HCT116 (cell line): ENCODE measurements at regions not wholly inside any gene's neighbourhood (a gene's known extent, or its start where the extent isn't known, plus 50 kb on each side); places are given as distances from the start of the nearest gene placed in this dataset.

ENCODE experiments used
- ATAC-seq: fragments of 200-7000 bp; cut with Tn5 transposase; 2 replicates; pipeline ENCODE4 v1.9.1; 2020; ENCODE audit warnings: mild to moderate bottlenecking, moderate library complexity
- BruUV-seq: library from RNA; stranded (reverse); fragments of 400-500 nt; replicated peaks from 2 replicates; lab custom pipeline; 2021; lab: Mats Ljungman, UMichigan
- CTCF ChIA-PET: fragments of 300-600 bp; sonication (Branson Sonifier 250); formaldehyde crosslinking; loops from one replicate; lab custom pipeline; 2021; ENCODE audit warnings: antibody characterized with exemption; lab: Charles Lee
- POLR2A ChIA-PET: fragments of 300-600, 350-600 bp; sonication (Branson Sonifier 250); formaldehyde crosslinking; loops from one replicate; lab custom pipeline; 2021; ENCODE audit warnings: antibody characterized with exemption; lab: Charles Lee
- RAD21 ChIA-PET, 2 experiments: fragments of 300-600 bp; sonication (Branson Sonifier 250); formaldehyde crosslinking; loops; one replicate each; lab custom pipeline; 2023; ENCODE audit warnings: low total read pairs in 2 of 2; ENCODE audit not compliant: uncharacterized antibody in 2 of 2, unreplicated experiment in 2 of 2, low non-redundant PET in 1 of 2; lab: Charles Lee
- DNase-seq: peaks from one replicate; pipeline ENCODE4 v3.0.0-alpha.2; 2010; ENCODE audit warnings: low read depth, low spot score
- H2AFZ ChIP-seq: fragments of 200-600 bp; shearing (Covaris generic), sonication (generic); 2 replicates; pipeline ENCODE4 v1.6.1; 2017; ENCODE audit warnings: low read depth, mixed run types, mixed read lengths, antibody characterized with exemption, low read length; ENCODE audit not compliant: poor library complexity, severe bottlenecking
- H3K27ac ChIP-seq: 2 replicates; pipeline ENCODE4 v1.5.1; 2012; ENCODE audit warnings: low read depth, low read length
- H3K27me3 ChIP-seq: fragments of 200-600 bp; sonication (generic); 2 replicates; pipeline ENCODE4 v1.6.1; 2016; ENCODE audit warnings: mixed run types, low read length, mixed read lengths; ENCODE audit not compliant: insufficient read depth
- H3K36me3 ChIP-seq, 2 experiments: fragments of 200-500 bp in 1 of 2; fragments of 200-600 bp in 1 of 2; sonication (Bioruptor generic) in 1 of 2; sonication (generic) in 1 of 2; 2 replicates each; pipeline versions ENCODE4 v1.5.1 to v1.6.1; 2014 to 2016; ENCODE audit warnings: low read length in 2 of 2, inconsistent platforms in 1 of 2, mixed read lengths in 1 of 2, mixed run types in 1 of 2; ENCODE audit not compliant: insufficient read depth in 2 of 2, control insufficient read depth in 1 of 2
- H3K4me1 ChIP-seq, 2 experiments: fragments of 200-600 bp in 1 of 2; sonication (generic) in 1 of 2; 2 replicates each; pipeline versions ENCODE4 v1.5.1 to v1.6.1; 2012 to 2017; ENCODE audit warnings: low read length in 2 of 2, inconsistent platforms in 1 of 2, mild to moderate bottlenecking in 1 of 2, mixed read lengths in 1 of 2, mixed run types in 1 of 2, moderate library complexity in 1 of 2; ENCODE audit not compliant: insufficient read depth in 2 of 2, control insufficient read depth in 1 of 2
- H3K4me2 ChIP-seq: fragments of 200-600 bp; sonication (generic); 2 replicates; pipeline ENCODE4 v1.6.1; 2017; ENCODE audit warnings: mixed run types, low read length, mixed read lengths
- H3K4me3 ChIP-seq, 2 experiments: fragments of 200-600 bp in 1 of 2; sonication (generic) in 1 of 2; replicated peaks in 1 of 2; 2 replicates each; pipeline ENCODE4 v1.5.1; 2011 to 2016; ENCODE audit warnings: low read length in 2 of 2, control low read depth in 1 of 2, low read depth in 1 of 2, mild to moderate bottlenecking in 1 of 2, mixed read lengths in 1 of 2, mixed run types in 1 of 2
- H3K79me2 ChIP-seq: fragments of 200-600 bp; sonication (generic); 2 replicates; pipeline ENCODE4 v1.6.1; 2017; ENCODE audit warnings: mild to moderate bottlenecking, mixed run types, low read length, moderate library complexity, mixed read lengths; ENCODE audit not compliant: insufficient read depth
- H3K9ac ChIP-seq: fragments of 200-600 bp; sonication (generic); 2 replicates; pipeline ENCODE4 v1.6.1; 2016; ENCODE audit warnings: low read length, mixed read lengths
- H3K9me2 ChIP-seq: fragments of 200-600 bp; sonication (generic), shearing (Covaris generic); 2 replicates; pipeline ENCODE4 v1.6.1; 2017; ENCODE audit warnings: mixed run types, mild to moderate bottlenecking, moderate library complexity; ENCODE audit not compliant: insufficient read depth
- H3K9me3 ChIP-seq, 2 experiments: fragments of 200-500 bp in 1 of 2; fragments of 200-600 bp in 1 of 2; sonication (Bioruptor generic) in 1 of 2; sonication (generic) in 1 of 2; 2 replicates each; pipeline ENCODE4 v1.6.1; 2014 to 2017; ENCODE audit warnings: low read length in 2 of 2, mixed read lengths in 2 of 2, inconsistent platforms in 1 of 2, low read depth in 1 of 2, mild to moderate bottlenecking in 1 of 2, mixed run types in 1 of 2, moderate library complexity in 1 of 2; ENCODE audit not compliant: control insufficient read depth in 1 of 2, insufficient read depth in 1 of 2
- H4K20me1 ChIP-seq: fragments of 200-600 bp; sonication (generic), shearing (Covaris generic); 2 replicates; pipeline ENCODE4 v1.6.1; 2017; ENCODE audit warnings: mixed run types, mild to moderate bottlenecking, moderate library complexity; ENCODE audit not compliant: insufficient read depth
- ATF3 ChIP-seq: IDR thresholded peaks from 2 replicates; pipeline ENCODE4 v1.6.1; 2012
- CBX3 ChIP-seq: IDR thresholded peaks from 2 replicates; pipeline ENCODE4 v1.6.1; 2012; ENCODE audit warnings: low read depth
- CEBPB ChIP-seq: IDR thresholded peaks from 2 replicates; pipeline ENCODE4 v1.6.1; 2012; ENCODE audit warnings: low read depth
- EGR1 ChIP-seq: IDR thresholded peaks from 2 replicates; pipeline ENCODE4 v1.6.1; 2012; ENCODE audit warnings: low read depth
- ELF1 ChIP-seq: IDR thresholded peaks from 2 replicates; pipeline ENCODE4 v1.6.1; 2012; ENCODE audit warnings: low read depth, borderline replicate concordance
- EZH2 ChIP-seq: fragments of 200-600 bp; sonication (generic); IDR thresholded peaks from 2 replicates; pipeline ENCODE4 v1.6.1; 2017; ENCODE audit warnings: antibody characterized with exemption, mixed run types
- EZH2phosphoT487 ChIP-seq: fragments of 200-600 bp; IDR thresholded peaks from 2 replicates; pipeline ENCODE4 v1.6.1; 2018; ENCODE audit warnings: antibody characterized with exemption, borderline replicate concordance
- FOSL1 ChIP-seq: IDR thresholded peaks from 2 replicates; pipeline ENCODE4 v1.6.1; 2012; ENCODE audit warnings: low read depth
- JUND ChIP-seq: IDR thresholded peaks from 2 replicates; pipeline ENCODE4 v1.6.1; 2012
- MAX ChIP-seq: IDR thresholded peaks from 2 replicates; pipeline ENCODE4 v1.6.1; 2012
- POLR2A ChIP-seq: IDR thresholded peaks from 2 replicates; pipeline ENCODE4 v1.7.0; 2011; ENCODE audit warnings: borderline replicate concordance; ENCODE audit not compliant: insufficient read depth, insufficient read length; ENCODE audit errors: extremely low read depth
- POLR2AphosphoS5 ChIP-seq: IDR thresholded peaks from 2 replicates; pipeline ENCODE4 v1.6.1; 2011; ENCODE audit warnings: mild to moderate bottlenecking, low read depth, low read length, moderate library complexity
- RAD21 ChIP-seq: IDR thresholded peaks from 2 replicates; pipeline ENCODE4 v1.6.1; 2012; ENCODE audit warnings: low read depth, mild to moderate bottlenecking
- SP1 ChIP-seq: IDR thresholded peaks from 2 replicates; pipeline ENCODE4 v1.6.1; 2012; ENCODE audit warnings: low read depth
- TCF7L2 ChIP-seq: IDR thresholded peaks from 2 replicates; pipeline ENCODE4 v1.7.0; 2011; ENCODE audit warnings: borderline replicate concordance, inconsistent platforms; ENCODE audit not compliant: insufficient read depth, insufficient read length; ENCODE audit errors: extremely low read depth
- YY1 ChIP-seq: IDR thresholded peaks from 2 replicates; pipeline ENCODE4 v1.6.1; 2011; ENCODE audit warnings: low read length, low read depth, moderate library complexity, mild to moderate bottlenecking; ENCODE audit not compliant: insufficient replicate concordance; ENCODE audit errors: extremely low read depth
- ZBTB33 ChIP-seq: IDR thresholded peaks from 2 replicates; pipeline ENCODE4 v1.6.1; 2011; ENCODE audit warnings: mild to moderate bottlenecking, low read length, moderate library complexity; ENCODE audit not compliant: insufficient replicate concordance; ENCODE audit errors: extremely low read depth
- ZFX ChIP-seq: fragments of 450-650 bp; IDR thresholded peaks from 2 replicates; pipeline ENCODE4 v1.6.1; 2017
- intact Hi-C: fragments of 100-400 bp; cut with micrococcal nuclease; formaldehyde crosslinking; loops from 2 replicates; pipeline ENCODE4 v1.10.0; 2022
- TF ChIP-seq, protein P1 (sequence below): IDR thresholded peaks from 2 replicates; pipeline ENCODE4 v1.6.1; 2012; ENCODE audit warnings: low read depth
- TF ChIP-seq, protein P2 (sequence below), 3 experiments: fragments of 200-600 bp in 1 of 3; sonication (generic) in 1 of 3; IDR thresholded peaks in 2 of 3; conservative IDR thresholded peaks in 1 of 3; 2 replicates each; pipeline ENCODE4 v1.5.1; 2012 to 2017; ENCODE audit warnings: low read depth in 2 of 3, low read length in 2 of 3, antibody characterized with exemption in 1 of 3, borderline replicate concordance in 1 of 3, control low read depth in 1 of 3, mild to moderate bottlenecking in 1 of 3, mixed read lengths in 1 of 3, mixed run types in 1 of 3, moderate library complexity in 1 of 3; ENCODE audit not compliant: insufficient read depth in 1 of 3

DNA sequence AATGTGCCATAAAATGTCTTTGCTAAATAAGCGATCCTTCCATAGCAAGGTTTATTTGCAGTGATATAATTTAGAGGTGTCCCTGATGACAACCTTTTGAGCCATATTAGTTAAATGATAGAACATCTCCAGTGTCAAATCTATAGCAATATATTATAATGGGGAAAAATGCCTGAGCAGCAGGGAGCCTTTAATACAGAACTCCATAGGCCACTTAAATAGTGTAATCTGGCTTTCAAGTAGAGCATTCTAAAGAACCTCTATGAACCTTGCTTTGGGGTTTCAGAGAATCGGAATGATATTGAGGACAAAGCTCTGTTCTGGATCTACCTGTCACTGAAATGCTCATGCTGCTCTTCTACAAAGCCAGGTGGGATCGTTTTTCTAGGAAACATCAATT lies 96.7 kb upstream of the MEF2C start:
- Histone ChIP-seq H3K4me3 (no peak overlapping the region), H2AFZ (no peak overlapping the region), H3K9me3 (no peaks in the 10 kb centered on the region), H3K36me3 (no peaks in the 10 kb centered on the region), H3K9me2 (no peaks in the 10 kb centered on the region), H3K9ac (no peak overlapping the region), H3K27ac (no peak overlapping the region), H4K20me1 (no peaks in the 10 kb centered on the region), H3K4me2 (no peak overlapping the region), H3K27me3 (no peaks in the 10 kb centered on the region), H3K4me1 (no peaks in the 10 kb centered on the region), H3K79me2 (no peaks in the 10 kb centered on the region)
- no TSS peak for BruUV-seq
- RAD21 ChIA-PET = no interaction called here
- POLR2A ChIA-PET = no interaction called here
- CTCF ChIA-PET = no interaction called here
- no peak for TF ChIP-seq CBX3
- no peak for TF ChIP-seq ATF3
- no peak for TF ChIP-seq TCF7L2
- TF ChIP-seq, protein P1, sequence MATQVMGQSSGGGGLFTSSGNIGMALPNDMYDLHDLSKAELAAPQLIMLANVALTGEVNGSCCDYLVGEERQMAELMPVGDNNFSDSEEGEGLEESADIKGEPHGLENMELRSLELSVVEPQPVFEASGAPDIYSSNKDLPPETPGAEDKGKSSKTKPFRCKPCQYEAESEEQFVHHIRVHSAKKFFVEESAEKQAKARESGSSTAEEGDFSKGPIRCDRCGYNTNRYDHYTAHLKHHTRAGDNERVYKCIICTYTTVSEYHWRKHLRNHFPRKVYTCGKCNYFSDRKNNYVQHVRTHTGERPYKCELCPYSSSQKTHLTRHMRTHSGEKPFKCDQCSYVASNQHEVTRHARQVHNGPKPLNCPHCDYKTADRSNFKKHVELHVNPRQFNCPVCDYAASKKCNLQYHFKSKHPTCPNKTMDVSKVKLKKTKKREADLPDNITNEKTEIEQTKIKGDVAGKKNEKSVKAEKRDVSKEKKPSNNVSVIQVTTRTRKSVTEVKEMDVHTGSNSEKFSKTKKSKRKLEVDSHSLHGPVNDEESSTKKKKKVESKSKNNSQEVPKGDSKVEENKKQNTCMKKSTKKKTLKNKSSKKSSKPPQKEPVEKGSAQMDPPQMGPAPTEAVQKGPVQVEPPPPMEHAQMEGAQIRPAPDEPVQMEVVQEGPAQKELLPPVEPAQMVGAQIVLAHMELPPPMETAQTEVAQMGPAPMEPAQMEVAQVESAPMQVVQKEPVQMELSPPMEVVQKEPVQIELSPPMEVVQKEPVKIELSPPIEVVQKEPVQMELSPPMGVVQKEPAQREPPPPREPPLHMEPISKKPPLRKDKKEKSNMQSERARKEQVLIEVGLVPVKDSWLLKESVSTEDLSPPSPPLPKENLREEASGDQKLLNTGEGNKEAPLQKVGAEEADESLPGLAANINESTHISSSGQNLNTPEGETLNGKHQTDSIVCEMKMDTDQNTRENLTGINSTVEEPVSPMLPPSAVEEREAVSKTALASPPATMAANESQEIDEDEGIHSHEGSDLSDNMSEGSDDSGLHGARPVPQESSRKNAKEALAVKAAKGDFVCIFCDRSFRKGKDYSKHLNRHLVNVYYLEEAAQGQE = no peak
- TF ChIP-seq YY1 = no peak
- TF ChIP-seq EGR1 = no peak
- no peak for TF ChIP-seq ZBTB33
- TF ChIP-seq EZH2 = no peak
- no peak for TF ChIP-seq POLR2AphosphoS5
- TF ChIP-seq, protein P2, sequence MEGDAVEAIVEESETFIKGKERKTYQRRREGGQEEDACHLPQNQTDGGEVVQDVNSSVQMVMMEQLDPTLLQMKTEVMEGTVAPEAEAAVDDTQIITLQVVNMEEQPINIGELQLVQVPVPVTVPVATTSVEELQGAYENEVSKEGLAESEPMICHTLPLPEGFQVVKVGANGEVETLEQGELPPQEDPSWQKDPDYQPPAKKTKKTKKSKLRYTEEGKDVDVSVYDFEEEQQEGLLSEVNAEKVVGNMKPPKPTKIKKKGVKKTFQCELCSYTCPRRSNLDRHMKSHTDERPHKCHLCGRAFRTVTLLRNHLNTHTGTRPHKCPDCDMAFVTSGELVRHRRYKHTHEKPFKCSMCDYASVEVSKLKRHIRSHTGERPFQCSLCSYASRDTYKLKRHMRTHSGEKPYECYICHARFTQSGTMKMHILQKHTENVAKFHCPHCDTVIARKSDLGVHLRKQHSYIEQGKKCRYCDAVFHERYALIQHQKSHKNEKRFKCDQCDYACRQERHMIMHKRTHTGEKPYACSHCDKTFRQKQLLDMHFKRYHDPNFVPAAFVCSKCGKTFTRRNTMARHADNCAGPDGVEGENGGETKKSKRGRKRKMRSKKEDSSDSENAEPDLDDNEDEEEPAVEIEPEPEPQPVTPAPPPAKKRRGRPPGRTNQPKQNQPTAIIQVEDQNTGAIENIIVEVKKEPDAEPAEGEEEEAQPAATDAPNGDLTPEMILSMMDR (IDR thresholded peaks at IDR 0.05 in 2 of 3, conservative IDR thresholded peaks at IDR 0.05 in 1 of 3; ENCODE audit: borderline replicate concordance in 1 of 3, insufficient read depth in 1 of 3, low read depth in 2 of 3, low read length in 2 of 3) = no peak
- no peak for TF ChIP-seq MAX
- TF ChIP-seq SP1 = no peak
- TF ChIP-seq POLR2A = no peak
- no peak for TF ChIP-seq JUND
- no peak for TF ChIP-seq EZH2phosphoT487
- TF ChIP-seq ELF1 = no peak
- TF ChIP-seq CEBPB = no peak
- TF ChIP-seq FOSL1 = no peak
- no peak for TF ChIP-seq RAD21
- no peak for TF ChIP-seq ZFX
- ATAC-seq (no peak), DNase-seq (no peak)
- intact Hi-C loops = no loop called here
